ENCODE measurements at regions not wholly inside any gene's neighbourhood (a gene's known extent, or its start where the extent isn't known, plus 50 kb on each side); places are given as distances from the start of the nearest gene placed in this dataset.

GRCh38 chr9:19699756-19700155 lies 89.1 kb downstream of the SLC24A2 start:
- TF ChIP-seq CTCF (conservative IDR thresholded peaks at IDR 0.05 in 1 of 2, IDR thresholded peaks at IDR 0.05 in 1 of 2; ENCODE audit: extremely low read depth in 1 of 2, insufficient read depth in 1 of 2, low read depth in 1 of 2, low read length in 2 of 2) (no peak), EZH2 (IDR thresholded peaks at IDR 0.05; ENCODE audit: borderline replicate concordance, low read length) (no peak)
